IMR-90 (cell line): ENCODE measurements at regions not wholly inside any gene's neighbourhood (a gene's known extent, or its start where the extent isn't known, plus 50 kb on each side); places are given as distances from the start of the nearest gene placed in this dataset.

Experiments
- BHLHE40 ChIP-seq: fragments of 150-350 bp; IDR thresholded peaks from 2 replicates; pipeline ENCODE4 v1.6.1; 2016; ENCODE audit warnings: mild to moderate bottlenecking, low read depth, low read length
- CEBPB ChIP-seq: IDR thresholded peaks from 2 replicates; pipeline ENCODE4 v1.6.1; 2012; ENCODE audit warnings: low read depth, low read length, improper control_type of control experiment
- CHD1 ChIP-seq: IDR thresholded peaks from 2 replicates; pipeline ENCODE4 v1.6.1; 2012; ENCODE audit warnings: low read depth, low read length, improper control_type of control experiment
- CTCF ChIP-seq: conservative IDR thresholded peaks from 2 replicates; pipeline ENCODE4 v1.5.1; 2012; ENCODE audit warnings: mild to moderate bottlenecking, low read depth, low read length, improper control_type of control experiment
- MAFK ChIP-seq: IDR thresholded peaks from 2 replicates; pipeline ENCODE4 v1.6.1; 2012; ENCODE audit warnings: low read depth, low read length, improper control_type of control experiment
- MXI1 ChIP-seq: IDR thresholded peaks from 2 replicates; pipeline ENCODE4 v1.6.1; 2012; ENCODE audit warnings: low read depth, mild to moderate bottlenecking, low read length, moderate library complexity, borderline replicate concordance
- POLR2A ChIP-seq: IDR thresholded peaks from 2 replicates; pipeline ENCODE4 v1.6.1; 2012; ENCODE audit warnings: mild to moderate bottlenecking, low read depth, low read length
- RAD21 ChIP-seq: IDR thresholded peaks from 2 replicates; pipeline ENCODE4 v1.6.1; 2012; ENCODE audit warnings: low read length, improper control_type of control experiment
- RFX5 ChIP-seq: IDR thresholded peaks from 2 replicates; pipeline ENCODE4 v1.8.0; 2012; ENCODE audit warnings: low read depth, mild to moderate bottlenecking, low read length, moderate library complexity
- SMC3 ChIP-seq: fragments of 150-350 bp; IDR thresholded peaks from 2 replicates; pipeline ENCODE4 v1.6.1; 2016; ENCODE audit warnings: low read depth, mild to moderate bottlenecking, antibody characterized with exemption, low read length, moderate library complexity
- TF ChIP-seq, protein P1 (sequence below): fragments of 150-350 bp; IDR thresholded peaks from 2 replicates; pipeline ENCODE4 v1.6.1; 2016; ENCODE audit warnings: low read depth, mild to moderate bottlenecking, low read length, moderate library complexity, borderline replicate concordance

DNA sequence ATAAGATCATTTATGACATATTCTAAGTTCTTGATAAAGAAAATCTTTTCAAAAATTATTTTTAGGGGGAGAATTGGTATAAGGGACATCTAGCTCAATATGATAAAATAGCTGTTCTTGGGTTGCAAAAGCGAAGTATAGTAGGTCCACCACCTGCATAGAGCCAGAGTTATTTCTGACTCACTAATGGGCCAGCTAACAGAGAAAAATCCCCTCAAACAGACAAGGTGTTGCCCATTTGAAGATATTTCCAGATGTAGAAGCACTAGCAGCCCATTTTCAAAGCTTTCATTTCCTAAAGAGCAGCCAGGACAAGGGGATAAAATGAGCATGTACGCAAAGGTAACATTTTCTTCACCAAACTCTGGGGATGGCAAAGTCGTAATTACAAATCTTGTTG is 165.7 kb upstream of the FN1 start:
- no peak for TF ChIP-seq POLR2A
- TF ChIP-seq, protein P1, sequence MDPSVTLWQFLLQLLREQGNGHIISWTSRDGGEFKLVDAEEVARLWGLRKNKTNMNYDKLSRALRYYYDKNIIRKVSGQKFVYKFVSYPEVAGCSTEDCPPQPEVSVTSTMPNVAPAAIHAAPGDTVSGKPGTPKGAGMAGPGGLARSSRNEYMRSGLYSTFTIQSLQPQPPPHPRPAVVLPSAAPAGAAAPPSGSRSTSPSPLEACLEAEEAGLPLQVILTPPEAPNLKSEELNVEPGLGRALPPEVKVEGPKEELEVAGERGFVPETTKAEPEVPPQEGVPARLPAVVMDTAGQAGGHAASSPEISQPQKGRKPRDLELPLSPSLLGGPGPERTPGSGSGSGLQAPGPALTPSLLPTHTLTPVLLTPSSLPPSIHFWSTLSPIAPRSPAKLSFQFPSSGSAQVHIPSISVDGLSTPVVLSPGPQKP = no peak
- no peak for TF ChIP-seq CTCF
- no peak for TF ChIP-seq MAFK
- no peak for TF ChIP-seq CEBPB
- no peak for TF ChIP-seq RAD21
- no peak for TF ChIP-seq BHLHE40
- TF ChIP-seq RFX5 = no peak
- no peak for TF ChIP-seq SMC3
- TF ChIP-seq MXI1 = no peak
- TF ChIP-seq CHD1 = no peak
